DND-41 (cell line): ENCODE measurements at regions not wholly inside any gene's neighbourhood (a gene's known extent, or its start where the extent isn't known, plus 50 kb on each side); places are given as distances from the start of the nearest gene placed in this dataset.

Experiments used
- ATAC-seq: fragments of 200-7000 bp; cut with Tn5 transposase; 3 replicates; pipeline ENCODE4 v1.9.1; 2021; ENCODE audit warnings: low read depth; ENCODE audit not compliant: insufficient read depth
- DNase-seq: peaks from one replicate; pipeline ENCODE4 v3.0.0-alpha.2; 2020
- H2AFZ ChIP-seq: 2 replicates; pipeline ENCODE4 v1.6.0; 2012; ENCODE audit warnings: low read depth, low read length
- H3K27ac ChIP-seq: 2 replicates; pipeline ENCODE4 v1.5.1; 2012; ENCODE audit warnings: low read length, inconsistent platforms
- H3K27me3 ChIP-seq: fragments of 200-600 bp; sonication (generic); 2 replicates; pipeline ENCODE4 v1.6.0; 2012; ENCODE audit warnings: low read length, mild to moderate bottlenecking, inconsistent platforms; ENCODE audit not compliant: insufficient read depth, poor library complexity
- H3K36me3 ChIP-seq: 2 replicates; pipeline ENCODE4 v1.5.1; 2012; ENCODE audit warnings: low read length, inconsistent platforms; ENCODE audit not compliant: insufficient read depth
- H3K4me1 ChIP-seq: 2 replicates; pipeline ENCODE4 v1.5.1; 2012; ENCODE audit warnings: mild to moderate bottlenecking, low read length; ENCODE audit not compliant: insufficient read depth
- H3K4me2 ChIP-seq: 2 replicates; pipeline ENCODE4 v1.6.0; 2012; ENCODE audit warnings: mild to moderate bottlenecking, moderate library complexity, low read length, inconsistent platforms; ENCODE audit not compliant: insufficient read depth
- H3K4me3 ChIP-seq, 2 experiments: fragments of 200-600 bp in 1 of 2; shearing (Covaris generic) in 1 of 2; 2 replicates each; pipeline ENCODE4 v1.5.1; 2012 to 2016; ENCODE audit warnings: inconsistent platforms in 2 of 2, low read length in 2 of 2, mild to moderate bottlenecking in 2 of 2, low read depth in 1 of 2, moderate library complexity in 1 of 2
- H3K79me2 ChIP-seq: 2 replicates; pipeline ENCODE4 v1.6.0; 2012; ENCODE audit warnings: low read length, inconsistent platforms; ENCODE audit not compliant: insufficient read depth
- H3K9ac ChIP-seq: 2 replicates; pipeline ENCODE4 v1.6.0; 2012; ENCODE audit warnings: low read depth, mild to moderate bottlenecking, inconsistent platforms, low read length, moderate library complexity
- H3K9me3 ChIP-seq: 2 replicates; pipeline ENCODE4 v1.5.1; 2012; ENCODE audit warnings: low read length, moderate library complexity, mild to moderate bottlenecking, inconsistent platforms; ENCODE audit not compliant: insufficient read depth, severe bottlenecking
- H4K20me1 ChIP-seq: 2 replicates; pipeline ENCODE4 v1.6.0; 2012; ENCODE audit warnings: low read length; ENCODE audit not compliant: insufficient read depth
- EZH2 ChIP-seq: IDR thresholded peaks from 3 replicates; pipeline ENCODE4 v1.6.1; 2012; ENCODE audit warnings: borderline replicate concordance, low read depth, mild to moderate bottlenecking, moderate library complexity, low read length, inconsistent platforms; ENCODE audit not compliant: severe bottlenecking
- TF ChIP-seq, protein P1 (sequence below): IDR thresholded peaks from 2 replicates; pipeline ENCODE4 v1.5.1; 2012; ENCODE audit warnings: borderline replicate concordance, low read length, moderate library complexity, mild to moderate bottlenecking; ENCODE audit not compliant: poor library complexity, severe bottlenecking; ENCODE audit errors: extremely low read depth

GRCh38 chr1:87878873-87879272 is 550.2 kb downstream of the LMO4 start:
- Histone ChIP-seq H4K20me1 (no peaks in the 10 kb centered on the region), H3K9ac (no peak overlapping the region), H2AFZ (no peak overlapping the region), H3K9me3 (no peaks in the 10 kb centered on the region), H3K36me3 (no peaks in the 10 kb centered on the region), H3K79me2 (no peaks in the 10 kb centered on the region), H3K27me3 (no peaks in the 10 kb centered on the region), H3K27ac (no peak overlapping the region), H3K4me1 (no peaks in the 10 kb centered on the region), H3K4me2 (no peak overlapping the region), H3K4me3 (no peak overlapping the region)
- no peak for ATAC-seq
- TF ChIP-seq EZH2 = no peak
- TF ChIP-seq, protein P1, sequence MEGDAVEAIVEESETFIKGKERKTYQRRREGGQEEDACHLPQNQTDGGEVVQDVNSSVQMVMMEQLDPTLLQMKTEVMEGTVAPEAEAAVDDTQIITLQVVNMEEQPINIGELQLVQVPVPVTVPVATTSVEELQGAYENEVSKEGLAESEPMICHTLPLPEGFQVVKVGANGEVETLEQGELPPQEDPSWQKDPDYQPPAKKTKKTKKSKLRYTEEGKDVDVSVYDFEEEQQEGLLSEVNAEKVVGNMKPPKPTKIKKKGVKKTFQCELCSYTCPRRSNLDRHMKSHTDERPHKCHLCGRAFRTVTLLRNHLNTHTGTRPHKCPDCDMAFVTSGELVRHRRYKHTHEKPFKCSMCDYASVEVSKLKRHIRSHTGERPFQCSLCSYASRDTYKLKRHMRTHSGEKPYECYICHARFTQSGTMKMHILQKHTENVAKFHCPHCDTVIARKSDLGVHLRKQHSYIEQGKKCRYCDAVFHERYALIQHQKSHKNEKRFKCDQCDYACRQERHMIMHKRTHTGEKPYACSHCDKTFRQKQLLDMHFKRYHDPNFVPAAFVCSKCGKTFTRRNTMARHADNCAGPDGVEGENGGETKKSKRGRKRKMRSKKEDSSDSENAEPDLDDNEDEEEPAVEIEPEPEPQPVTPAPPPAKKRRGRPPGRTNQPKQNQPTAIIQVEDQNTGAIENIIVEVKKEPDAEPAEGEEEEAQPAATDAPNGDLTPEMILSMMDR = no peak
- DNase-seq = no peak

DNA sequence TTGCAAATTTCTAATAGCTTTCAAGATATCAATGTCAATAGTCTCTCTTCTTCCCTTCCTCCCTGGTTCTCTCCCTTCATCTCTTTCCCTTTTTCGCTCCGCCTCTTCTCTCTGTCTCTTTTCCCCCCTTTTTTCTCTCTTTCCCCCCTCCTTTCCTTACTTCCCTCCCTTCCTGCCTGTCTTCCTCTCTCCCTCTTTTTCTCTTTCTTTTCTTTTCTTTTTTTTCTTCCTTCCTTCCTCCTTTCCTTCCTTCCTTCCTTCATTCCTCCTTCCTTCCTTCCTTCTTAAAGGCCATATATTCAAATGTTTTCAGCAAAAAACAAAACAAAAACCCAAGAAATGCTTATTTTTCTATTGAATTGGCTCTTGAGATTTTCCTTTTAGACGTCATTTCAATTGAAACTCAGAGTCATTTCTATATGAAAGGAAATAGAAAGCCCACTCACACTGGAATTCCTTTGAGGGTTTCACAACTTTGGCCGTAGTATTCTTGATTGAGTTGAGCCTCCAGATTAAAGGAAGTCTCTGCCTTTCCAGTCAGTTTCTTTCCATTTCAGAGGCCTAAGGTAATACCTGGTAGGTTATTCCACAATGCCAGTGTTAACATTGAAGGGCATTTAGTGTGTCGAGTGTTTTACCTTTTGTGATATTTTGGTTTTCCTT is 551.5 kb downstream of the LMO4 start:
- no peak for TF ChIP-seq EZH2
- TF ChIP-seq, protein P1 = no peak
- Histone ChIP-seq H4K20me1 (no peaks in the 10 kb centered on the region), H2AFZ (no peak overlapping the region), H3K4me3 (no peak overlapping the region), H3K9ac (no peak overlapping the region), H3K4me1 (no peaks in the 10 kb centered on the region), H3K27ac (no peak overlapping the region), H3K4me2 (no peak overlapping the region), H3K9me3 (no peaks in the 10 kb centered on the region), H3K79me2 (no peaks in the 10 kb centered on the region), H3K27me3 (no peaks in the 10 kb centered on the region), H3K36me3 (no peaks in the 10 kb centered on the region)
- DNase-seq = no peak
- no peak for ATAC-seq

- no peaks in the 10 kb centered on the region for H3K4me1 ChIP-seq
- no peak overlapping the region for H2AFZ ChIP-seq
- no peak for ATAC-seq
- no peak overlapping the region for H3K4me2 ChIP-seq
- DNase-seq = no peak
- no peak overlapping the region for H3K27ac ChIP-seq
- no peak overlapping the region for H3K9ac ChIP-seq
- TF ChIP-seq EZH2 = no peak
- TF ChIP-seq, protein P1 = no peak
- H3K9me3 ChIP-seq = no peaks in the 10 kb centered on the region
- H3K79me2 ChIP-seq = no peaks in the 10 kb centered on the region
- no peaks in the 10 kb centered on the region for H4K20me1 ChIP-seq
- no peaks in the 10 kb centered on the region for H3K36me3 ChIP-seq
- no peak overlapping the region for H3K4me3 ChIP-seq
- no peaks in the 10 kb centered on the region for H3K27me3 ChIP-seq
These were observed 552.1 kb downstream of the LMO4 start for GRCh38 chr1:87880764-87881163.
